ENCODE measurements at regions not wholly inside any gene's neighbourhood (a gene's known extent, or its start where the extent isn't known, plus 50 kb on each side); places are given as distances from the start of the nearest gene placed in this dataset.

DNA sequence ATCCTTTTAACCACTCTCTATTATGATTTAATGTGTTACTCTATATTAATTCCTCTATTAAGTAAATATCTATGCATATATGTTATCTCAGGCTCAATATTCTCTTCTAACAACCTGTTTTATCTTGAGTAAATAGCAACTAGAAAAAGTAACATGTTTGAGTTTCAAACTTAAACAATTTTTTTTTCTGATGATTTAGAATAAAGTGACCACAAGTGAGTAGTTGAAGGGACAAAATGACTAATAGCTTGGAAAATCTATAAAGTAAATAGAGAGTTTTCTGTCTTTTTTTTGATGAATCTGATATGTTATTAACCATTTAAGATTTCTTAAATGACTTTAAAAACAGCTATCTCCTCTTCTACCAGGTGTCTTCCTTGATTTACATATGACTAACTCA lies 483.8 kb downstream of the TFEC start:
- Histone ChIP-seq H2AFZ (ENCODE audit: low read length) (no peak overlapping the region), H3K27me3 (ENCODE audit: insufficient read depth, low read length) (no peaks in the 10 kb centered on the region), H3F3A (ENCODE audit: insufficient read depth, low read length) (no peaks in the 10 kb centered on the region), H3K9me2 (ENCODE audit: low read depth, low read length) (no peaks in the 10 kb centered on the region), H3K27ac (ENCODE audit: low read depth, low read length, poor library complexity, severe bottlenecking) (no peak overlapping the region), H3K79me2 (ENCODE audit: insufficient read depth, low read length) (no peaks in the 10 kb centered on the region), H4K20me1 (ENCODE audit: insufficient read depth, low read length) (no peaks in the 10 kb centered on the region), H3K4me2 (ENCODE audit: low read length) (no peak overlapping the region), H3K9ac (ENCODE audit: low read length) (no peak overlapping the region), H3K4me3 (ENCODE audit: low read depth, low read length, poor library complexity, severe bottlenecking) (no peak overlapping the region), H3K9me3 (ENCODE audit: low read length) (no peaks in the 10 kb centered on the region), H3K36me3 (ENCODE audit: insufficient read depth, low read length) (no peaks in the 10 kb centered on the region), H3K4me1 (ENCODE audit: insufficient read depth, low read length, severe bottlenecking) (no peaks in the 10 kb centered on the region)
- no peak for TF ChIP-seq EZH2 (IDR thresholded peaks at IDR 0.05; ENCODE audit: borderline replicate concordance, low read length)
- TF ChIP-seq, protein P1, sequence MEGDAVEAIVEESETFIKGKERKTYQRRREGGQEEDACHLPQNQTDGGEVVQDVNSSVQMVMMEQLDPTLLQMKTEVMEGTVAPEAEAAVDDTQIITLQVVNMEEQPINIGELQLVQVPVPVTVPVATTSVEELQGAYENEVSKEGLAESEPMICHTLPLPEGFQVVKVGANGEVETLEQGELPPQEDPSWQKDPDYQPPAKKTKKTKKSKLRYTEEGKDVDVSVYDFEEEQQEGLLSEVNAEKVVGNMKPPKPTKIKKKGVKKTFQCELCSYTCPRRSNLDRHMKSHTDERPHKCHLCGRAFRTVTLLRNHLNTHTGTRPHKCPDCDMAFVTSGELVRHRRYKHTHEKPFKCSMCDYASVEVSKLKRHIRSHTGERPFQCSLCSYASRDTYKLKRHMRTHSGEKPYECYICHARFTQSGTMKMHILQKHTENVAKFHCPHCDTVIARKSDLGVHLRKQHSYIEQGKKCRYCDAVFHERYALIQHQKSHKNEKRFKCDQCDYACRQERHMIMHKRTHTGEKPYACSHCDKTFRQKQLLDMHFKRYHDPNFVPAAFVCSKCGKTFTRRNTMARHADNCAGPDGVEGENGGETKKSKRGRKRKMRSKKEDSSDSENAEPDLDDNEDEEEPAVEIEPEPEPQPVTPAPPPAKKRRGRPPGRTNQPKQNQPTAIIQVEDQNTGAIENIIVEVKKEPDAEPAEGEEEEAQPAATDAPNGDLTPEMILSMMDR (IDR thresholded peaks at IDR 0.05; ENCODE audit: low read length) = no peak

DNA sequence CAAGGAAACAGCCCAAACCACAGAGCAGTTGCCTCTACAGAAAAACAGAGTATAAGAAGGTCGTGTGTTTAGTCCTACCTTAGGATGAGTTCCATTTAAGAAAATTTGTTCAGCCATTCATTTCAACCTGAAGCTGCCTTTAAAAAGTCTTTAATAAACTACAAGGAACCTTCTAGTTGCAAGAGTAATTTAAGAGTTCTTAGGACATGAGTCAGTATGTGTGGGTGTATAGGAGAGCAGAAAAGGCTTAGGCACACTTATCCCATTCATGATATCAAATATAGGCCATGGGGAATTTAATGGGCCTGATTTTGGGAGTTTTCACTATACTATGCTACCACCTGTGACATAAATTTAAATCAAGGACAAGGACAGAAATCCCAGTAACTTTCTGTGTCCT lies 496.8 kb downstream of the TFEC start:
- no peaks in the 10 kb centered on the region for H3K4me1 ChIP-seq (ENCODE audit: insufficient read depth, low read length, severe bottlenecking)
- H2AFZ ChIP-seq (ENCODE audit: low read length) = no peak overlapping the region
- no peaks in the 10 kb centered on the region for H3F3A ChIP-seq (ENCODE audit: insufficient read depth, low read length)
- no peak overlapping the region for H3K27ac ChIP-seq (ENCODE audit: low read depth, low read length, poor library complexity, severe bottlenecking)
- TF ChIP-seq EZH2 (IDR thresholded peaks at IDR 0.05; ENCODE audit: borderline replicate concordance, low read length) = no peak
- H3K36me3 ChIP-seq (ENCODE audit: insufficient read depth, low read length) = no peaks in the 10 kb centered on the region
- no peak overlapping the region for H3K9ac ChIP-seq (ENCODE audit: low read length)
- H3K27me3 ChIP-seq (ENCODE audit: insufficient read depth, low read length) = no peaks in the 10 kb centered on the region
- H3K9me2 ChIP-seq (ENCODE audit: low read depth, low read length) = no peaks in the 10 kb centered on the region
- H3K4me2 ChIP-seq (ENCODE audit: low read length) = no peak overlapping the region
- no peaks in the 10 kb centered on the region for H3K79me2 ChIP-seq (ENCODE audit: insufficient read depth, low read length)
- H4K20me1 ChIP-seq (ENCODE audit: insufficient read depth, low read length) = no peaks in the 10 kb centered on the region
- no peaks in the 10 kb centered on the region for H3K9me3 ChIP-seq (ENCODE audit: low read length)
- no peak overlapping the region for H3K4me3 ChIP-seq (ENCODE audit: low read depth, low read length, poor library complexity, severe bottlenecking)

- Histone ChIP-seq H3F3A (ENCODE audit: insufficient read depth, low read length) (no peaks in the 10 kb centered on the region), H3K4me2 (ENCODE audit: low read length) (no peak overlapping the region), H3K27ac (ENCODE audit: low read depth, low read length, poor library complexity, severe bottlenecking) (no peak overlapping the region), H3K9me3 (ENCODE audit: low read length) (no peaks in the 10 kb centered on the region; the same call in 1 of the 2 replicates), H3K9ac (ENCODE audit: low read length) (no peak overlapping the region), H2AFZ (ENCODE audit: low read length) (no peak overlapping the region), H3K9me2 (ENCODE audit: low read depth, low read length) (no peaks in the 10 kb centered on the region), H3K36me3 (ENCODE audit: insufficient read depth, low read length) (no peaks in the 10 kb centered on the region), H3K4me1 (ENCODE audit: insufficient read depth, low read length, severe bottlenecking) (no peaks in the 10 kb centered on the region), H3K4me3 (ENCODE audit: low read depth, low read length, poor library complexity, severe bottlenecking) (no peak overlapping the region), H3K27me3 (ENCODE audit: insufficient read depth, low read length) (no peaks in the 10 kb centered on the region), H3K79me2 (ENCODE audit: insufficient read depth, low read length) (no peaks in the 10 kb centered on the region), H4K20me1 (ENCODE audit: insufficient read depth, low read length) (0 out of 2 replicates have a peak, but pooled peaks cover 3% of the 10 kb centered on the region)
- TF ChIP-seq, protein P1 (IDR thresholded peaks at IDR 0.05; ENCODE audit: low read length) = no peak
- TF ChIP-seq EZH2 (IDR thresholded peaks at IDR 0.05; ENCODE audit: borderline replicate concordance, low read length) = no peak
These were observed 504.3 kb downstream of the TFEC start for GRCh38 chr7:115526278-115526677.

GRCh38 chr7:115522174-115522573 lies 508.4 kb downstream of the TFEC start:
- no peak overlapping the region for H3K9ac ChIP-seq (ENCODE audit: low read length)
- no peaks in the 10 kb centered on the region for H3K36me3 ChIP-seq (ENCODE audit: insufficient read depth, low read length)
- no peaks in the 10 kb centered on the region for H3K79me2 ChIP-seq (ENCODE audit: insufficient read depth, low read length)
- no peak overlapping the region for H3K27ac ChIP-seq (ENCODE audit: low read depth, low read length, poor library complexity, severe bottlenecking)
- H2AFZ ChIP-seq (ENCODE audit: low read length) = no peak overlapping the region
- no peaks in the 10 kb centered on the region for H3K9me2 ChIP-seq (ENCODE audit: low read depth, low read length)
- TF ChIP-seq, protein P1 (IDR thresholded peaks at IDR 0.05; ENCODE audit: low read length) = no peak
- no peak for TF ChIP-seq EZH2 (IDR thresholded peaks at IDR 0.05; ENCODE audit: borderline replicate concordance, low read length)
- H3K4me1 ChIP-seq (ENCODE audit: insufficient read depth, low read length, severe bottlenecking) = no peaks in the 10 kb centered on the region
- H3K9me3 ChIP-seq (ENCODE audit: low read length) = no peaks in the 10 kb centered on the region; the same call in 1 of the 2 replicates
- no peaks in the 10 kb centered on the region for H3F3A ChIP-seq (ENCODE audit: insufficient read depth, low read length)
- 0 out of 2 replicates have a peak, but pooled peaks cover under 1% of the 10 kb centered on the region for H4K20me1 ChIP-seq (ENCODE audit: insufficient read depth, low read length)
- H3K27me3 ChIP-seq (ENCODE audit: insufficient read depth, low read length) = no peaks in the 10 kb centered on the region
- H3K4me2 ChIP-seq (ENCODE audit: low read length) = no peak overlapping the region
- no peak overlapping the region for H3K4me3 ChIP-seq (ENCODE audit: low read depth, low read length, poor library complexity, severe bottlenecking)

Measured in OCI-LY1 (cell line).